GM19463 (cell line): ENCODE measurements at regions not wholly inside any gene's neighbourhood (a gene's known extent, or its start where the extent isn't known, plus 50 kb on each side); places are given as distances from the start of the nearest gene placed in this dataset.

Source experiments
- ATAC-seq: cut with Tn5 transposase; IDR thresholded peaks from one replicate; pipeline ENCODE4 v1.9.1; 2021; ENCODE audit warnings: mild to moderate bottlenecking, moderate library complexity; ENCODE audit not compliant: unreplicated experiment

DNA sequence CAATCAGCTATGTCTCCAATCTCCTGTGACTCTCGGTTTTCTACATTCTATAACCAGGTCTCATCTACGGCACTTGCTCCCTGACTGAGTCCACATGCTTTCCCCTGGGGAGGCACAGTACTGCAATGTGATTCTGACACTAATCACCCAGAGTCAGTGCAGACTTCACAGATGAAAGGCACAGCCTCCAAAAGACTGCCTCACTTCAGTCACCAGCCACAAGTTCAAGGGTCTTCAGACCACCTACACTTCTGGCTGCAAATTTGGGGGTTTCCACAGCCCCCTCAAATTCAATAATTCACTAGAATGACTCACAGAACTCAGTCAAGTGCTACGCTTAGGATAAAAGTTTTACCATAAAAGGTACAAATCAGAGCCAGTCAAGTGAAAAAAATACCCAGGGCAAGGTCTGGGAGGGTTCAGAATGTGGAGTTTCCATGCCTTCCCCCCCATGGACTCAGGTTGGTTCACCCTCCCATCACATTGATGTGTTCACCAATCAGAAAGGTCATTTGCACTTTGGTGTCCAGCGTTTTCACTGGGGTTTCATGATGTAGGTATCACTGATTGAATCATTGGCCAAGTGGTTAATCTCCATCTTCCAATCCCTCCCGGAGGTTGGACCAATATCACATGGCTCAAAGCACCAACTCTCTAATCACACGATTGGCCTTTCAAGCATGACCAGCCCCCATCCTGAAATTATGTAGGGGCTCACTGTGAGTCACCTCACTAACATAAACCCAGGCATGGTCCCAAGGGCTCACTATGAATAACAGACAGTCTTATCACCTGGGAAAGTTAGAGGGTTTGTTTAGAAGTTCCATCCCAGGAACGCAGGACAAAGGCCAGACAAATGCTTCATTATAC is 182.9 kb upstream of the CAMK1G start:
- ATAC-seq = peak; percentile 40

DNA sequence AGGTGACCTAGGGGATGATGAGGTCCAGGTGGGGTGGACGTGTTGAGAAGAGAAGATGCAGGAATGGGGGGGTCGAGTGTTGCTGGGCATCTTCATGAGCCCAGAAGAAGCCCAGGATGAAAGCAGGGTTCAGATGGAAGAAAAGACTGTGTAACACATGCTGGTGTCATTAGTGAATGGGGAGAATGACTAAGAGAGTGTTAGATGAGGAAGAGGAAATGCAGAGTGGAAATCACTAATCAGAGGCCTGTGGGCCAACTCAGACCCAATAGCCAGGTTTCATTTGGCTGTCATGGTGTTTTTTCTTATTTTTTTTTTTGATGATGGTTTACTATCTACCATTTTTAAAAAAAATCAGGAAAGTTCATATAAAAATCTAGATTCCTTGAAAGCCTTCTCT is 180.8 kb upstream of the CAMK1G start:
- ATAC-seq = no peak

DNA sequence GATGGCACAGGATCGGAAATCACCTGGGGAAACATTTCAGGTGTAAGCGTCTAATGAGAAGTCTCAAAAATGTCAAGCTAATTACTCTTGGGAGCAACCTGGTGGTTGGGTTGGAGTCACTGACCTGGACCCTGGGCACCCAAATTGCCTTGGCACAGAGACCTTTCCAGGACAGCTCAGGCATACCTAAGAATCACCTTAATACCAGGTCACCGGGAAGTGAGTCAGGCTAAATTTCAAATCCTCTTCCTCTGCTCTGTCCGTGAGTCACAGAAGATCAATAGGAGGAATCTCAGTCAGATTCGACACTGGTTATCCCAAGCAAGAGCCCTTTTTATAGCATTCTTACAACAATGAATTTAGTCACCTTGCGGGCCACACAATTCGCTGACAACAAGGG is 179.6 kb upstream of the CAMK1G start:
- ATAC-seq = no peak

DNA sequence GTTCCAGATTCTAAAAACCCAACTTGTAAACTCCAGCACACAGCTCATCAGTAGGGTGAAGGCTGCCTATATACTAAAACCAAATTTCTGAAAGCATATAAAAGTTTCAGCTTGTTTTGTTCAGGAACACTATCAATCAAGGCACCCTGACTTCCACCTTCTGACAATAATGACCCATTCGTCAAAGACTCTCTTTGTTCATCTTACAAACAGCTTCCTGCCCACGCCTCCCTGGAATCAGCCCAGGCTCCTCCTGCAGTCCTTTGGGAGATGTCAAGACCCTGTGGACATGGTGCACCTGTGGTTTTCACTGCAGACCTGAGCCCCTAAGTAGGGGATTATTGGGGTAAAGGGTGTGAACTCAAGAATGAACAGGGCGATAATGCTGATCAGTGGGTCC is 178.9 kb upstream of the CAMK1G start:
- no peak for ATAC-seq

DNA sequence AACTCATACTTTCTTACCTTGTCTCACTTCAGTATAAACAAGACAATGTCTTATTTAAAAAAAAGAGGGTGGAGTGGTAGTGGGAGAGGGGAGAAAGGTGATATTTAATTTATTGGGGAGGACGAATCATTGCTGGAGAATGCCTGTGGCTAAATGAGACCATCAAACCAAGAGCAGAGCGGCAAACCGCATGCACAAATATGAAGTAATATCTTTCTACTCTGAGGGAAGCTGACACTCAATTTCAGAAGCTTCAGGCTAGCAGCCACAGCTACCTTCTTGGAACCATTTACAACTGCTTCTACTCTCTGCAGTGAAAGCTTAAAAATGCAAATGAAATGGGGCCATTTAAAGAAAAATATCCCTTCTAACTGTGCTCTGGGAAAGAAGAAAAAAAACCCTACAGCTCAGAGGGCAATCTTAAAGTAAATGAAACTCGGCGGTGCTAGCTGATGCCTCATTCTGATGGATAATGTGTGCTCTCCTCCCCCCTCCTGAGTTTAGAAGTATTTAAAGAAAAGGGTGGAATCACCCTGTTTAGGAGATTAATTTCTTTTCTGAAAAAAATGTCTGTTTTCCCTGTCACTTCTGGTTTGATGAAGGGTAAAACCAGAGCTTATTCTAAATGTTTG is 178.2 kb upstream of the CAMK1G start:
- no peak for ATAC-seq

DNA sequence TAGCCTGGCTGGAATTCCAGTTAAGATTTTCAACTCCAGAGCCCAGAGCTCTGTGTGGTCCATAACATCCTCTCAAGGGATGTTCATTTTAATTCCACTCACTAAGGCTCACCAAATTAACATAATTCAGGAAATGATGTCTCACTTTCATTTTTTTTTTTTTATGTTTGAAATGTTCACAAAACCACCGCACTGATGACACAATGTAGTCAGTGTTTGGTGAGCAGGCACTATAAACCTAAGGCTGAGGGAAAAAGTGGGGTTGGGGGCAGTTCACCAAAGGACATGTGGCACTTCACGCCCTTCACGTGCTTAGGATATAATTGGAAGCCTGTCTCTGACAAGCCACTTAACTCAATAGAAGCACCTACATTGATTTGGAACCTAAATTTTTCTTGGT is 177.3 kb upstream of the CAMK1G start:
- ATAC-seq = no peak

DNA sequence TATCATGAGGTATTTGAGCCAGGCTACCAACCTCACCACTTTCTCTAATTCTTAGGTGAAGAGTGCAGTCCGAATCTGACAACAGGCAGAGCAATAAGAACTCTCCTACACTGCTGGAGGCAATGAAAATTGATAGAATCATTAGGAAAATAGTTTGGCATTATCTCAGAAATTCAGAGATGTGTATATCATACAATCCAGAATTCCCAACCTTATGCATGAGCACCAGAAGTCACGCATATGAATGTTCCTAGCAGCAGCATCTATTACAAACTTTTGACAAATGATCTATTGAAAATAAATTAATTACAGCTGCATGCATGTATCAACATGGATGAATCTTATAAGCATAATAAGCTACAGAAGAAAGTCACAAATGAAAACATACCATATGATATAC is 176.9 kb upstream of the CAMK1G start:
- ATAC-seq = no peak

DNA sequence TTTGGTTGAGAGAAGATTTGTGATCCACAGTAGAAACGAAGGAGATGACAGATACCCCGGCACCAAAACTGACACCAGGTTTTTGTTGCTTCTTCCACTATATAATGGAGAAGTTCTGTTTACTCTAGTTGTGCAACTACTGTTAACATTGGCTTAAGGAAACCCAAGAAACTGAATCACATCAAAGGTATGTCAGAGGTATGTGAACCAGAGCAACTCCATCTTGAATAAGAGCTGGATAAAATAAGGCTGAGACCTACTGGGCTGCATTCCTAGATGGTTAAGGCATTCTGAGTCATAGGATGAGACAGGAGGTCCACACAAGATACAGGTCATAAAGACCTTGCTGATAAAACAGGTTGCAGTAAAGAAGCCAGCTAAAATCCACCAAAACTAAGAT is 173.7 kb upstream of the CAMK1G start:
- ATAC-seq = no peak

DNA sequence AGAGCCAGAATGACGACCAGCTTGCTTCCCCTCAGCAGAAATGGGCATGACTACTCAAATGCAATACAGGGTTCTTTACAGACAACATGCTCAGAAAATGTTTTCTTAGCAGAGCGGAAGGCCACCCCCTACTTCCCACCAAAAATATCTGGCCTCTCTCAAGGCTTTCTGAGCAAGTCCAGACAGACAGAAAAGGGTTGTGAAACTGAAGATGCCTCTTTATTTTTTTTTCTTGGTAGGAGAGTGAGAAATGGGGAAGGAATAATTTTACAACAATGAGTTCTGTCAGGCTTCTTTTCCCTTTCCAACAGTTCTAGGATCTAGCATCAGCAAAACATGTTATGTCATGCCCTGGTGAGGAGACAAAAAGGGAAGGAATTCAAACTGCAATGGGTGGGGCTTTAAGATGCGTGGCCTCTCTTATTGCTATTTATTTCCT is 172.0 kb upstream of the CAMK1G start:
- no peak for ATAC-seq

DNA sequence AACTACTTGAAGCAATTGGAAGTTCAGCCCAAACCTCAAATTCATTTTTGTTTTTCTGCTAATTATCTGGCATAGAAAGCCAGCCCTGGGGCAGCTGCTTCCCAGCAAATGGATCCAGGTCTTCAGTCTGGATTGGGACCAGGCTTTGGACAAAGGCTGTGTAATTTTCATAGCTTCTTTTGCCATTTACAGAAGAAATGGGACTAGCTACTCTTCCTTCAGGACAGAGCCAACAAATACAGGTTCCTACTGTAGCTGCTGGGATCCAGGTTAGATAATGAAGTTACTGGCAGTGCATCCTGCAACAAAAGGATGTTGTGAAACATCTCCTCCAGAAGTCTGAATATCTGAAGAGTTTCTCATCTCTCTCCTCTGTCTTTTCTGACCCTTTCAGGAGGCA is 171.5 kb upstream of the CAMK1G start:
- no peak for ATAC-seq

DNA sequence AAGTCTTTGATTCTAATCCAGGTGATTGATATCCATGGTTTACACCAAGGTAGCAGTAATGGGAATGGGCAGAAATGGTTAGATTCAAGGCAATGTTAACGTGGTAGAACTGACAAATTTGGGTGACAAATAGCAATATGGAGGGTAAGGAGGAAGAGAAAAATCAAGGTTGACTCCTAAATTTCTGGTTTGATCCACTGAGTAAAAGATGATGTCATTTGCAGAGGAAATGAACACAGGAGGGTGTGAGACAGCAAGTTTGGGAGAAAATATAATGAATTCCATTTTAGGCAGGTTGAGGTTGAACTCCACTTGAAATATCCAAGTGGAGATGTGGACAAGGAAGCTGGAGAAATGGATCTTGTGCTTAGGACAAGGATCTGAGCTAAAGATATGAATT is 170.9 kb upstream of the CAMK1G start:
- ATAC-seq = no peak

DNA sequence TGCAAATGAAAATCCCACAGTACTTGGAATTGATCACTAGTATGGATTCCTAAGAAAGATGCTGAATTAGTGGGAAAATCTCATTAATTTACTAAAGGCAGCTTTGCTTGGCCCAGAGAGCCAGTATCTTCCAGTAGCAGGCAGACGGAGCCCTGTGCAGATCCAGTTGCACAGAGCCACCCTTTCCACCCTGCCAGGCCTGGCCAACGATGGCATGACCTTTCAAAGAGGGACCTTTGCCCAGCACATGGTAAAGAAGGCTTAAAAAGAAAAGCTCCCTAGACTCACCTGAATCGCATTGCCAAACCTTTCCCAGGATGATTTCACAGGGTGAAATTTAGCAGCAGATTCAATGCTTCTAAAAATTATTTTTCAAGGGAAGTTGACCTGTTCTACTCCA is 170.5 kb upstream of the CAMK1G start:
- ATAC-seq = no peak

DNA sequence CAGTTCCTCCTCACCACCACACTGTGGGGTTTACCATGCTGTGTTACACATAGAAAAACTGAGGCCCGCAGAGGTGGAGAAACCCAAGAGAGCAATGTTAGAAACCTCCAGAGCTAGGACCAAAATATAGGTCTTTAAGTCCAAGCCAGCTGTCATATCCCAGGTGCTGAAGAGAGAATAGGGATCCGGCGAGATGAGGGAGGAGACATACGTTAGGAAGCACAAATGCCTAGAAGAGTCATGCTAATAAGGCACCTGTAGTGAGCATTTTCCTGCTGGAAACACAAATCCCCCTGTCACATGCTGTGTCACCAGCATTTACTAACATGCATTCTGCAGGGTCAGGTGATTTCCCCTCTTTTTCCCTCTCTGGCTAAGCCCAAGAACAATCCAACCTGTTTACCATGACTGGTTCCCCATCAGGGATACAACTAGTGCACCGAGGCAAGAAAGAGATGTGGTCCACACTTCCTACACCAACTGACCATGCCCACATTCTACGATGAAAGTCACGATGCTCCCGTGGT is 168.6 kb upstream of the CAMK1G start:
- ATAC-seq = no peak

DNA sequence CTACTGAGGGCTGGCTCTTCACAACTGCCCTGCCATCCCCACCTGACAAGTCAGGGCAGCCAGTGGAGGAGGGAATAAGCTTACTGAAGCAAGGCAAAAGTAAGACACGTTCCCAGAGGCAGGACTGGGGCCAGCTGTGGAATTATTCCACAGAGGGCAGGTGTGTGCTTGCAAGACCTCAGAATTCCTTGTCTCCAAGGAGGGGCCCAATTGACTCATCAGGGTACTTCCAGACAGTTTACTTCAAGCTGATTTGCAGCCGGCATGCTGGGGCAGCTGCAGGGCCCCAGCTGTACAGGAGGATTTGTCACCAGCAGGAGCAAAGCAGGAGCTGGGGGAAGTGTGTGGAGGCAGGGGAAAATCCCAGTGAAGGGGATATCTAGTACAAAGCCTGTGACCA is 167.5 kb upstream of the CAMK1G start:
- ATAC-seq = no peak

DNA sequence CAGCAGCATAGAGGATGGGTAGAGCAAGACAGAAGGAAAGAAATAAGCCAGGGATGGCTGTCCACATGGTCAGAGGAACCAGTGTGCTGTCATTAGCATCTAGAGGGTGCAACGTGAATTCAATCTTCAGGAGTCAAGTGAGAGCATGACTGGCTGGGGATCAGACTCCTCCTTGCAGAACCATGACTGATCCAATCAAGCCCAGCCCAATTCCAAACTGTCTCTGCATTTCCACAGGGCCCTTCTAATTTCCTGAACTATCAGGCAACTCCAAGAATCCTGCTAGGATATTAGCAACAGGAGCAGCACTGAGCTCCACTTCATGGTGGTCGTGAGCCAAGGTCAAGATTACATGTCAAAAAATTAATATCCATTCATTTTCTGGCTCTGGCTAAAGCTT is 166.8 kb upstream of the CAMK1G start:
- ATAC-seq = no peak

DNA sequence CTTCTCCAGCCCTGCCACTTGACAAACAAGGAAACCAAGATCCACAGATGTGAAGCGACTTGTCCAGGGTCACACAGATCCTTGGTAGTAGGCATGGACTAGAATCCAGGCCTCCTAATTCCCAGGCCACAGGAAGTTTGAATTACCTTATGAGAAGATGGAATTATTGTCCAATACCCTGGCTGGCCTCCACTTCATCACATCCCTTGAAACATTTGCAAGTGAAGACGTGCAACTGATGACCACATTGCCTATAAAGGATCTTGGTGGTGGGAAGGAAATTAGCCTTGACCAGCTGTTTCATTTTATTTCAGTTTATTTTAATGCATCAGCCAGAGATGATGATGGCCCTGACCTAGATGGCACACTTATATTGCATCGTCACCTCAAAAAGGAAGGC is 165.8 kb upstream of the CAMK1G start:
- ATAC-seq = no peak

DNA sequence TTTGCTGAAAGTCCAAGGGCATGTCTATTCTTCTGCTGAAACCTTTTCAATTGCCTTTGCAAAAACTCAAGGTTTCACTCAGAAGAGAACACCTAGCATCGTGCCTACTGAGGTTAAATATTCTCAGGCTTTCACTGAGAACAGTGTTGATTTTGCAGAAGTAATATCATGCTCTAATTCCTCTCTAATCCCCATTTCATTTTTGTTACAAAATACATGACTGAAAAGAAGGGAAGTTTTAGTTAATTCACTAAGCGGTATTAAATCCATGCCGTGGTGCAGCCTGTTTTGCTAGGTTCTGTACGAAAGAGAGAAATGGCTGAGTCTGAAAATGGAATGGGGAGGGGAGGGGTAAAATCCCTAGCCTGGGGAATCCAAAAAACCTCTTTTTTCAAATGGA is 163.2 kb upstream of the CAMK1G start:
- no peak for ATAC-seq

DNA sequence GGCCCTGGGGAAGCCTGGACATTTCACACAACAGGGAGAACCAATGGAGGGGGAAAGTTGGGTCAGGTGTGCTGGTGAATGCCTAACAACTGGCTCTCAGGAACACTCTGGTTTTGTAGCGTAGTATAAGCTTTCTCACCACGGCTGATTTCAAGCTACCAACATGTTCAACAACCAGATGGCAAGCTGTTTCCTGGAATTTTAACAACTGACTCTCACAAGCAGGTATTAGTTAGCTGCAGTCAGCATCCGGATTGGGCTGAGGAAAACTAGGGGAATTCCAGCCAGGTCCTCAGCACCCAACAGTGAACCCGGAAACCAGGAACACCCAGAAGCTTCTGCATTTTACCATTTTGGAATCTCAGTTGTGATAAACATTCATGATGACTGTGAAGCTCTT is 162.3 kb upstream of the CAMK1G start:
- no peak for ATAC-seq

DNA sequence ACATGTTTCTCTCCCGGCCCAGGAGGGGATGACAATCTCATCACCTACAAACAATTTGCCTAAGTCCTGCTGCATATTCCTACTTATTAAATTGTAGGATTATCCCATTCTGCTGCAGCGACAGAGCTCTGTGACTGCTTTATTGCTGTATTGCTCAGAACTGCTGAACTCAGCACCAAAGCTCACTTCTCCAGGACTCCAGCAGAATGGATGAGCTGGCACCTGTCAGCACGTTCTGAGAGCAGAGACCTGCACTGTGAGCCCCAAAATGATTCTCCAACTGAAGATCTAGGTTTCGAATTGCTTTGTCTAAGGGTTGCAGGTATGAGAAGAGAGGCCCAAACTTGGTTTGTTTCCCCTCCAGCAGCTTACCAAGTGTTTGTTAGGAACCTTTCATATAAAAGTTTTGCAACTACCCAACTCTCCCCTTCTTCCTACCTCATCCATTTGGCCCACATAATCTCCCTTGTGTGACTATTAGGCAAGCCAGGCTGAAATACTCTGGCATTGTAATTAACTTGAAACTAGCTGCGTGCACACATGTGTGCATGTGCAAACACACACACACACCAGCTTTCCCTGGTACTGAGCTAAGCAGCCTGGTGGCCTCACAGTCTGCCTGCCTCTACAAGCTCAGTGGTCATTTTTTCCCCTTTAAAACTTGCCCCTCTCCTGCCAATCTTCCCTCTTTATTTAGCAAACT is 161.4 kb upstream of the CAMK1G start:
- ATAC-seq = no peak

DNA sequence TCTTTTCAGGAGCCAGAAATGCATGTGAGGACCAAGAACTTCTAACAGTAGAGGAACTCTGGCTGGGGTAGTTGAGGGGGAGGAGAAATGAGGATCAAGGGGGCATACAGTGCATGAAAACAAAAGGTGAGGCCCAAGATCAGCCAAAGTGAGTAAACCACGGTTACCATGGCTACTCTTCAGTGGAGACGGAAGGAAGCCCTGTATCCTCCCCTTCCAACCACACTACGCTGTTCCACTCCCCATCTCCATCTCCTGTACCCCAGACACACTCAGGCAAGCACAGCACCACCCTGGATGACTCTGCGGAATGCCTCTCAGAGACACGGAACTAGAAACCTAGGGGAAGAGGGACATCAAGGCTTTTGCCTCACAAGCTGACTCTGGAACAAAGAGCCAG is 157.6 kb upstream of the CAMK1G start:
- no peak for ATAC-seq

DNA sequence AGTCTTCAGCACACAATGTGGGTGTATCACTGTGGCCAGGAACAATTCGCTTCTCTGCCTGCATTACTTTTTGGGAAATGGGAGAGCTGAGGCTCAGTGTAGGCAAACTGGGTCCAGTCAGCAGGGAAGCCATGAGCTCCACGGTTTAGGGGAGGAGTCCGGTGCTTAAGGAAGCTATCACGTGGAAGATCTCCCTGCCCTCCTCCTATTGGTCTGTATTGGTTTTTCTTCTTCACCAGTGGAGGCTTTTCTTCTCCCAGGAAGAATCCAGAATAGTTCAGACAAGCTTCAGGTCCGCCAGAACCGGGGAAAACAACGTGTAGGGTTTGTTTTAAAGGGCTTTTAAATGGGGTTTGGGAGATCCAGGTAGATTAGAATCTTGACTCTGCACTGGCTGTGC is 156.2 kb upstream of the CAMK1G start:
- ATAC-seq = no peak

DNA sequence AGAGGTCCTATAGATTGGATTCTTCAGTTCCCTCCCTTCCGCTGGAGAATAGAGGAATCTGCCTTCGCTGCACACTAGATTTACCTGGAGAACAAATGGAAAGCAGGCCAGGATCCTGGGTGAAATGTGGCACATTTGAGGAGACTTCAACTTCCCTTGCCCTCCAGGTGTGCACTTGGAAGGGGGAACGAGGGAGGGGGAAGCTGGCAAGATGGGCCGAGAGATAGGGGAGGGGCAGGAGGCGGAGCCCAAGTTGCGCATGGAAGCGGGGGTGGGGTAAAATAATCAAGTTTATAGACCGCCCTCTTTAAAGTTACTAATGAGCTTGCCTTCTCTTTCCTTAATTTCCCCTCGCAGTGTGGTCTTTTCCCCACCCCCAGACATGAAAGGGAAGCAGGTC is 155.7 kb upstream of the CAMK1G start:
- ATAC-seq = no peak
